Stomach (tissue), 8 donors: ENCODE measurements at regions not wholly inside any gene's neighbourhood (a gene's known extent, or its start where the extent isn't known, plus 50 kb on each side); places are given as distances from the start of the nearest gene placed in this dataset.

ENCODE experiments used
- DNase-seq, 2 donors: peaks; one replicate each; pipeline versions ENCODE4 v3.0.0 to v3.0.0-alpha.2; 2013 to 2019
- H3K27ac ChIP-seq, 5 donors: fragments of 200-600 bp in 4 of 5; sonication (generic) in 4 of 5; one replicate each; pipeline ENCODE4 v1.5.1; 2013 to 2019; ENCODE audit warnings: mild to moderate bottlenecking in 1 of 5, moderate library complexity in 1 of 5
- H3K27me3 ChIP-seq, 3 donors: fragments of 200-600 bp; sonication (generic); one replicate each; pipeline ENCODE4 v1.5.1; 2017 to 2019; ENCODE audit warnings: mixed run types in 1 of 3
- H3K36me3 ChIP-seq, 4 donors: fragments of 200-600 bp; sonication (generic); 1 replicate in 3 of 4; 2 replicates in 1 of 4; pipeline ENCODE4 v1.5.1; 2016 to 2019
- H3K4me1 ChIP-seq, 4 donors: fragments of 200-600 bp; sonication (generic); one replicate each; pipeline ENCODE4 v1.5.1; 2016 to 2019
- H3K4me3 ChIP-seq, 4 donors: fragments of 200-600 bp; sonication (generic) in 3 of 4; one replicate each; pipeline ENCODE4 v1.5.1; 2016 to 2019; ENCODE audit warnings: mild to moderate bottlenecking in 1 of 4
- H3K9me3 ChIP-seq, 4 donors: fragments of 200-600 bp; sonication (generic); one replicate each; pipeline ENCODE4 v1.5.1; 2016 to 2019
- EP300 ChIP-seq: sonication (generic); formaldehyde crosslinking; IDR thresholded peaks from one replicate; pipeline ENCODE4 v1.6.1; 2017; ENCODE audit warnings: antibody characterized with exemption
- POLR2A ChIP-seq, 4 donors: fragments of 450-650 bp; IDR thresholded peaks; one replicate each; pipeline ENCODE4 v1.6.1; 2016; ENCODE audit warnings: antibody characterized with exemption in 4 of 4, control low read depth in 2 of 4, mild to moderate bottlenecking in 1 of 4, moderate library complexity in 1 of 4
- POLR2AphosphoS5 ChIP-seq, 3 donors: sonication (generic); formaldehyde crosslinking; IDR thresholded peaks; one replicate each; pipeline ENCODE4 v1.6.1; 2016; ENCODE audit warnings: antibody characterized with exemption in 3 of 3
- WGBS, 5 donors: extraction: QIAGEN DNeasy Blood & Tissue Kit in 3 of 5; methylation state at CpG; one replicate each; pipeline versions ENCODE4 v1.1.5 to v1.1.7; 2013 to 2018; 5-methylcytosine and 5-hydroxymethylcytosine counted together
- intact Hi-C: fragments of 100-400 bp; cut with DNase I; formaldehyde crosslinking; loops from one replicate; pipeline ENCODE4 v1.15.1; 2023; ENCODE audit warnings: low total_unique reads
- TF ChIP-seq, protein P1 (sequence below), 7 experiments: fragments of 450-650 bp in 4 of 7; fragments of 200-600 bp in 3 of 7; sonication (generic) in 3 of 7; IDR thresholded peaks; one replicate each; pipeline ENCODE4 v1.5.1; 2016 to 2019; ENCODE audit warnings: antibody characterized with exemption in 7 of 7, control low read depth in 2 of 7, mild to moderate bottlenecking in 1 of 7
- donor health status: healthy with polysubstance abuse.
- donor health status: Bipolar disorder and iron deficiency.
- donor health status: healthy.

DNA sequence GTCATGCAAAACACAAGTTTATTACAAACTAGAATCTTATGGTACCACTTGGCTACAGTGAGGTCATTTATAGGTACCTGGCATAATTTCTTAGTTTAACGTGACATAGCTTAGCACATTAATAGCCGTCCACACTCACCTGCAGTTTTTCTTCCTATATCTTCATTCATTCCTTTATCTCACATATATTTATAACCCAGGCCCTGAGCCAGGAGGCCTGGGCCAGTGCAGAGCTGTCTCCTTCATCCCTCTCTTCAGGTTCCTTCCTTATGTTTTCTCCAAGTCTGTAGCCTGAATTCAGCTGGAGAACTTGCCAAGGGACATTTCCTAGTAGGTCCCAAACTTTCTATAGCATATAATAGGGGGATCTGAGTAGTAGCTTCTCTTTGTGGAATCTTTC, 367.9 kb upstream of the SGCD start:
- WGBS, 5 donors: 77 to 89% (median 85%) methylated on average over 2 of the region's 2 CpGs
- no peak for DNase-seq
- H3K27me3 ChIP-seq: no peaks in the 10 kb centered on the region
- H3K9me3 ChIP-seq: no peaks in the 10 kb centered on the region
- no peaks in the 10 kb centered on the region for H3K4me1 ChIP-seq
- H3K4me3 ChIP-seq: no peak overlapping the region
- no peak overlapping the region for H3K27ac ChIP-seq
- H3K36me3 ChIP-seq: no peaks in the 10 kb centered on the region
- intact Hi-C loops: no loop called here
- TF ChIP-seq POLR2AphosphoS5 (IDR thresholded peaks at IDR 0.05) (no peak), POLR2A (IDR thresholded peaks at IDR 0.05) (no peak), EP300 (no peak)
- TF ChIP-seq, protein P1, sequence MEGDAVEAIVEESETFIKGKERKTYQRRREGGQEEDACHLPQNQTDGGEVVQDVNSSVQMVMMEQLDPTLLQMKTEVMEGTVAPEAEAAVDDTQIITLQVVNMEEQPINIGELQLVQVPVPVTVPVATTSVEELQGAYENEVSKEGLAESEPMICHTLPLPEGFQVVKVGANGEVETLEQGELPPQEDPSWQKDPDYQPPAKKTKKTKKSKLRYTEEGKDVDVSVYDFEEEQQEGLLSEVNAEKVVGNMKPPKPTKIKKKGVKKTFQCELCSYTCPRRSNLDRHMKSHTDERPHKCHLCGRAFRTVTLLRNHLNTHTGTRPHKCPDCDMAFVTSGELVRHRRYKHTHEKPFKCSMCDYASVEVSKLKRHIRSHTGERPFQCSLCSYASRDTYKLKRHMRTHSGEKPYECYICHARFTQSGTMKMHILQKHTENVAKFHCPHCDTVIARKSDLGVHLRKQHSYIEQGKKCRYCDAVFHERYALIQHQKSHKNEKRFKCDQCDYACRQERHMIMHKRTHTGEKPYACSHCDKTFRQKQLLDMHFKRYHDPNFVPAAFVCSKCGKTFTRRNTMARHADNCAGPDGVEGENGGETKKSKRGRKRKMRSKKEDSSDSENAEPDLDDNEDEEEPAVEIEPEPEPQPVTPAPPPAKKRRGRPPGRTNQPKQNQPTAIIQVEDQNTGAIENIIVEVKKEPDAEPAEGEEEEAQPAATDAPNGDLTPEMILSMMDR (IDR thresholded peaks at IDR 0.05): no peak

DNA sequence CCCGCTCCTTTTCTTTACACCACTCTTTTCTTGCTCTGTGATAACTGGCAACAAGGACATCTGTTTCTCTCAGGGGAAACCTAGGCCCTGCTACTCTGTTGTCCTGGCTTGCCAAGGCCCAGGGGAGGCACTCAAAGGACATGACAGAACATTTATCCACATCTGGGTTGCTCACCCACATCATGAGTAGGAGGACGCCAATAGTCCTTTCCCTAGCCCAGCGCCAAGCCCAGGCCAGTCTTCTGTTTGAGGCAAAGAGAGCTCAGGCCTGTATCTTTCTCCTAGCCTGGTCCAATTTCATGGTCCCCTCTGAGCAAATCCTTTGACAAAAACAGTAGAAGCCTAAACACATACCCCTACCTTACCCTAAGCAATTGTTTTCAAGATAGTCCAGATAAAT, 366.8 kb upstream of the SGCD start:
- H3K4me3 ChIP-seq: no peak overlapping the region
- no peaks in the 10 kb centered on the region for H3K4me1 ChIP-seq
- intact Hi-C loops: no loop called here
- no peaks in the 10 kb centered on the region for H3K27me3 ChIP-seq
- 87 to 96% (median 93%) methylated on average over 3 of the region's 3 CpGs for WGBS, 5 donors
- H3K36me3 ChIP-seq: no peaks in the 10 kb centered on the region
- no peak for TF ChIP-seq POLR2AphosphoS5 (IDR thresholded peaks at IDR 0.05)
- no peak for TF ChIP-seq EP300
- TF ChIP-seq POLR2A (IDR thresholded peaks at IDR 0.05): no peak
- TF ChIP-seq, protein P1 (IDR thresholded peaks at IDR 0.05): no peak
- H3K9me3 ChIP-seq: peaks cover 0 to under 1% (median 0%) of the 10 kb centered on the region in 4 donors
- no peak overlapping the region for H3K27ac ChIP-seq
- DNase-seq: no peak

DNA sequence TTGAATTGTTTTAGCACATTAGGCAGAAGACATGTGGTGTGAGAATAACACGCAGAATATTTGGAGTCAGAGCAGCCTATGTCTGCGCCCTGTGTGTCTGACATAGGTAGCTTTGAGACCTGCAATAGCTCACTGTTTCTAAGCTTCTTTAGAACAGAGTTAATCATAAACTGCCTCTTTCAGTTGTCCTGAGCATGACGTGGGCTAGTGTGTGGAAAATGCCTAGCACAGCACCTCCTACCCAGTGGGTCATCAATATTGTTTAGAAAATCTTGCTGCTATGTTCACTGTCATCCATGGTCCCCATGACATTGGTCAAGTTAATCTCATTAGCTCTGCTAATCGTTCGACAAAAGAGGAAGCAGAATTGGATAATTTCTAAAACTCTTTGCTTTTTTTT, 357.4 kb upstream of the SGCD start:
- no peaks in the 10 kb centered on the region for H3K4me1 ChIP-seq
- WGBS, 5 donors: 73 to 80% (median 75%) methylated on average over 5 of the region's 5 CpGs
- intact Hi-C loops: no loop called here
- H3K27ac ChIP-seq: no peak overlapping the region
- peaks cover 0 to 8% (median 0%) of the 10 kb centered on the region in 4 donors for H3K9me3 ChIP-seq
- H3K27me3 ChIP-seq: no peaks in the 10 kb centered on the region
- peak in 1 of 2 donors; percentile 14 for DNase-seq
- TF ChIP-seq EP300 (no peak), POLR2AphosphoS5 (IDR thresholded peaks at IDR 0.05) (no peak), POLR2A (IDR thresholded peaks at IDR 0.05) (no peak)
- TF ChIP-seq, protein P1 (IDR thresholded peaks at IDR 0.05): no peak
- H3K4me3 ChIP-seq: no peak overlapping the region
- H3K36me3 ChIP-seq: no peaks in the 10 kb centered on the region

DNA sequence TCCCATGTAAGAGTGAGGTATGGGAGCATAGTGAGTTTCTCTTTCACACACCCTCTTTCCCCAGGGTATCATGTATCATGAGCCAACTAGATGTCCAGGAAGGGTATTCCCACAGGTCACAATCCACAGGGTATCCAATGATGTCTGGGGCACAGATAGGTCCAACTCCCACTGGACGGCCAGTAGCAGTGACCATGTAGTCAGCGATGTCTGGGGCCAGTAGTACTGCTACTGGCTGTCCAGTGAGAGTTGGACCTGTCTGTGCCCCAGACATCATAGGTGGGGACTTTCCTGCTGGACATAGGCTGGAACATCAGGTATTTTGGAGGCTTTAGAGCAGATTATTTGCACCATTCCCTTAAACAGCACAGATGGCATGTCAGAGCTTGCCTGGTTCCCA, 352.6 kb upstream of the SGCD start:
- no peaks in the 10 kb centered on the region for H3K36me3 ChIP-seq
- H3K9me3 ChIP-seq: no peaks in the 10 kb centered on the region
- no peak for DNase-seq
- H3K4me1 ChIP-seq: no peaks in the 10 kb centered on the region
- no peaks in the 10 kb centered on the region for H3K27me3 ChIP-seq
- H3K27ac ChIP-seq: no peak overlapping the region
- TF ChIP-seq, protein P1 (IDR thresholded peaks at IDR 0.05): no peak
- TF ChIP-seq EP300 (no peak), POLR2A (IDR thresholded peaks at IDR 0.05) (no peak), POLR2AphosphoS5 (IDR thresholded peaks at IDR 0.05) (no peak)
- intact Hi-C loops: no loop called here
- no peak overlapping the region for H3K4me3 ChIP-seq
- WGBS, 5 donors: 92 to 100% (median 94%) methylated on average over 2 of the region's 2 CpGs
